SKM-1 treated with dmso at 0.1 percent for 144 hours (cell line): ENCODE measurements at regions not wholly inside any gene's neighbourhood (a gene's known extent, or its start where the extent isn't known, plus 50 kb on each side); places are given as distances from the start of the nearest gene placed in this dataset.

ENCODE experiments used
- DNase-seq: peaks from one replicate; lab custom pipeline; 2025; ENCODE audit not compliant: unreplicated experiment; lab: John Stamatoyannopoulos, UW

DNA sequence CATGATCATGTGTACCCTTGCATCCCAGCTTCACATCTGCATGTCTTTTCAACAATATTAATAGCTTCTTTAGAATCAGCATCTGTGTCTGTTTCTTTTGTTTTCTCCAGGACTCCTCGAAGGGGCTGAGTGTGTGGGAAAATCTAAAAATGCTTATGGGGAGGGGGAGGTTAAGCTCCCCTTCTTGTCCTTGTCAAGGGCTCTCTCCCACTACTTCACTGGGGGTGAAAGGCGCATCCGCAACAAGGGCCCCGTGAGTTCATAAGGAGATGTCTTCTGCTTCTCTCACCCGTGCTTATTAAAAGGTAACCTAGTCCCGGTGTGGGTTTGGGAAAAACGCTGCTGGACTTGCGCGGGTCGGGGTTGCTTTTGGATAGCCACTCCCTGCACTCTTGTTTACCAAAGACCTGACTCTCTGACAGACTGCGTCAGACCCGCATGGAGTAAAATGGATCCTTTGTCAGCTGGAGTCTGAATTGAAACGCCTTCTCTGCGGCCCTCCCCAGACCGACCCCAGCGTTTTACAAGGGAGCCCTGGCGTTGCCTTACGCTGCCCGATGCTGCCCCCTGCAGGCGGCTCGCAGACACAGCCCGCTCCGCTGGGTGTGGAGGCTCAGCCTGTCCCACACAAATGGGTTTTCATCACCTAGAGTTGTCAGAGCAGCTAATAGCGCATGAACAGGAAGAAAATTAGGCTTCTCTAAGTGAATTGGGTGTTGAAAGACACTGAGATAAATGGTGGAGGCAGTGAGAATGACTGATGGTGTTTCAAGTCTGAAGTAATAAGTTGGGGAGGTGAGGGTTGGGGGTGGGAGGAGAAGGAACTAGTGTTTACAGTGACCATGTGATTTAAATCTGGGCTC is 53.8 kb downstream of the IER5 start:
- peak; percentile 83 for DNase-seq

DNA sequence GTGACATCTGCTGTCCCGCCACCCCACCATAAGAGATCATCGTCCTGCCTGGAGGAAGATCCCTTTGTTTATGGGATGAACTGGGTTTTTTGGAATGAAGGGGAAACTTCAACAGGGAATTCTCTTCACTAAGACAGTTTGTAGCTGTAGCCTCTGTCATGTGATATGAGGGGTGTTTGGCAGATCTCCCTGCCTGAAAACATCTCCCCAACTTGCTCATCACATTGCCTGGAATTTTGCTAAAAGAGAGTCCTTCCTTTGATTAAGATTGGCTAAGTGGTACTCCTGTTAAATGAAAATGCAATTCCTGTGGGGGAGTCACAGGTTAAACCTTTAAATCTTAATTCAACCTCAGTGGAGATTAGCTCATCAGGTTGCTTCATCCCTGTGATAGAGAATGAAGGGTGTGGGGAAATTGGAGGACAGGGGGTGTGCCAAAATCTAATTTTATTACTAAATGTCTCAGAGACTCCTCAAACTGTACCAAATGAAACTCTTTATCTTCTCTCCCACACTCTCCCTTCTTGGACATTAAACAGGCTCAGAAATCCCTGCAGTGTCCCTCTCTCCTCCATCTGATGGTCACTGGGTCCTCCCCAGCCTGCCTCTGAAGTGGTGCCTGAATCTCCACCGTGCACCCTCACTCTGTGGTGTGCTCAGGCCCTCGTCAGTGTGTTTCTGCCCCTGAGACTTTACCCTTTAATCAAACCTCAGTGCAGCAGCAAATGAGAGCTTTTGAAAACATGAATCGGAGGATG is 54.8 kb downstream of the IER5 start:
- no peak for DNase-seq

DNA sequence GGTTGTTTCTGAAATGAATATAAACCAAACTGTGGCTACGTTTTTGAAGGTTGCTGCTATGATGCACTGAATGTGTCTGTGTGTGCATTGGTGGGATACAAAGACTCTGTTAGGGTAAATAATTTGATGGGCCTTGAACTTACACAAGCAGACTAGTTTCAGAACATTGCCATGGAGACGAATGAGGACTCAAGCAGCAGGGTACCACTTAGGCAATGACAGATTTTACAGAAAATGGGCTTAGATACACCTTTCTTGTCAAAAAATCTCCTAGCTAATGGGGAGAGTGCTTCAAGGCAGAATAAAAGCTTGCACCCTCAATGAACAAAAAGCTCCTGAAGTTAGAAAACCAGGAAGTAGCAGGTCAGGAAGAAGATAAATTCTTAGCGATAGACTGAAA is 55.7 kb downstream of the IER5 start:
- DNase-seq: no peak

DNA sequence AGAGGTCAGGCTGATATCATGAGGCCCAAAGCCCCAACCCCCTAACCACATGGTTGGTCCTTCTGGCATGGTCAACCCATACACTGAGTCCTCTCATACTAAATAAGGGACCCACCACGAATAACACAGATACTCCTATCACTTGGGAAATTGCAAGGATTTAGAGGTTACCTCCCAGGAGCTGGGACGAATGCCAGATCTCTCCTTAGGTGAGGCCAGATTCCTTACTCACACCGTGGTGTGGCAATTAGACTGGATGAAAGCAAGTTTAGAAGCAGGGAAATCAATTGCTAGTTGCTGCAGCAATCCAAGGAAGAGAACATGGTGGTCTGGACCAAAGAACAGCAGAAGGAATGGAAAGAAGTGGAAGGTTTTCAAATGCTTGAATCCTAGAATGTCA is 60.1 kb downstream of the IER5 start:
- DNase-seq: no peak

DNA sequence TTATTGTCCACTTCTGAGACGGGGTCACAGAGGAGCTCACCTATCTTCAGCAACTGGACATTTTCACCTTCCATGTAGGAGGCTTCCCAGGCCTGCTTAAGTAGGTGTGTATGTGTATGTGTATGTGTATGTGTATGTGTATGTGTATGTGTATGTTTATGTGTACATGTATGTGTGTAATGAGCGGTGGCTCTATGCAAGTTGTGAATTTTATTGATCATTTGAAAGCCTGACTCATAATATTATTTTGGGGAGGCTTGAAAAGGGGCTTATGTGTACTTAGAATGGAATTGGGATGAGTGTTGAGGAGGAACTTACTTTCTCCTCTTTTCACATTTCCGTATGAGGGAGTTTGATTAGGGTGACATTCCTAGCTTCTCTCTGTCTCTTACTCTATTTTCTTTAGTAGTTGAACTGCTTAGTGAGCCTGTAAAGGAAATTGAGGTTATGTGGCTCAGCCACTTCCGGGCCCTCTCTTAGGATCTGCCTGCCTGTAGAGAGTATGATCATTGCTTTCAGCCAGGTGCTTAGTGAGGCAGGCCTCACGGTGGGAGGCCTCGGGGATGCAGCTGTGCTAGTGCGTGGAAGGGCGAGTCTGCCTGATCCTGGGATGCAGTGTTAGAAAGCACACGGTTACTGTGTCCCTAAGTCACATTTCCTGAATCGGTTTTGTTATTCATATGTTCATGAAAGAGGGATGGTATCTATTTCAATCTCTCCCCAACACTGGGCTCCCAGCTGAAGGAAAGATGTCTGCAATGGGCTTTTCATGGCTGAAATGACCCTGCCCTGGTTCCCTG is 61.0 kb downstream of the IER5 start:
- DNase-seq: peak; percentile 61

DNA sequence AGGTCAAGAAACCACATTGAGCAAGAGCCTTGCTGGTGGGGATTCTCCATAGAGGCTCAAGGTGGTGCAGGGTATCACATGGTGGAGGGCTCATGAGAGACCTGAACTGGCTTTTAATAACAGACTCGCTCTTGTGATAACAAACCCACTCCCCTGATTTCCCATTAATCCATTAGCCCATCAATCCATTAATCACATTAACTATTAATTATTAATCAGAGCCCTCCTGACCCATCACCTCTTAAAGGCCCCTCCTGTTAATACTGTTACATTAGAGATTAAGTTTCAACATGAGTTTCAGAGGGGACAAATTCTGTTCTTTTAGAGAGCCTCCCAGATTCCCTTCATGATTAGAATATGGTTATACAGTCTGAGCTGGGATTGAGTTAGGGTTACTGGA is 61.8 kb downstream of the IER5 start:
- no peak for DNase-seq

DNA sequence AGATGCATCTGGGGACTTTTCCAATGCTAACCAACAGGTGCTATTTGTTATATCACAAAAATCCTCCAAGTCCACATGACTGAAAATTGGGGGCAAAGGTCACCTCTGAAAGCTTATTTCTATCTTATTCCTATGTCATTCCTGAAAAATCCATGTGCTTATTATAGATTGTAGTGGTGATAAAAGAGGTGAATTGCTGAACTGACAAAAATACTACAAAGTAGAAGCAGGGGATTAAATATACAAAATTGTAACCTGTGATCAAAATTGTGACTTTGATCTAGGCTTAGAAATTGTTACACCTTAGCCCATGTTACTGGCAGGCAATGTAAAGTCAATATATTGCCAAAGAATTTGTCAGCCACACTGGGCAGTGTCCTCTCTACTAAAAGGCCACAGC is 62.3 kb downstream of the IER5 start:
- DNase-seq: no peak

DNA sequence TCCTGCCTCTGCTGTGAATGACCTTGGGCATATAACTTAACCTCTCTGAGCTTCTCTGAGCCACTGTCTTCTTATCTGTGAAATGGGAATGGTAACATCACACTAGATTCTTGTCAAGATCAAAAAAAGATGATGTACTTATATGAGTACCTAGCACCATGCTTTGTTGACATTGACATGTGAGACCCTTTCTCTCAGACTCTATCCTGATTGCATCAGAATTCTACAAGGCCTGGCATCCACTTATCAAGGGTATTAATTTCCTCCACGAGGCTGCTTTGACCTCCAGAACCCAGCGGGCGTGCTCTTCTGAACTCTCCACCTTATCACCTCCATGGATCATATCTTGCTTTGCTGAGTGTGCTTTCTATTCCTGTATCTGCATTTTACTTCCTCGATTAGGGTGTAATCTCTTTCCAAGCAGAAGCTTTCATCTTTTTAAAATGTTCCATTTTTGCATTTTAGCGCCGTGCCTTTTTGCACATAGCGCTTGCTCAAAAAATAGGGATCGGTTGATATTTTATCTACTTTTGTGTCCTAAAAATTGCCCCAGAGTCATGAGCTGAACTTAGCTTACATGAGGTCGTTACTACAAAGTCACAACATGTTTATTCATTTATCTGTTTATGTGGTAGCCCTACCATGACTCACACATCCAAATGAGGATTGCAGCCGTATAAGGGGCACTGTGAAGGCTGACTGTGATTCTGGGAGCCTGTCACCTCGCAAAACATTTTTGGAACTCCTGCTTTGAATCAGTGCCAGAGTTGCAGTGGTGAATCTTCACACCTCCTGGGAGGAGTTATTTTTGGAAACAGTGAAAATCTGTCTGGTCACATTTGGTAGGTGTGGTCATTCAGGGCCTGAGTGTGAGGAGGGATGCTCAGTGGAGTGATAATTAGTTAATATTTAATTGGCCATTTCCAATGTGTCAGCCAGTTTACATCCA is 63.2 kb downstream of the IER5 start:
- DNase-seq: no peak

DNA sequence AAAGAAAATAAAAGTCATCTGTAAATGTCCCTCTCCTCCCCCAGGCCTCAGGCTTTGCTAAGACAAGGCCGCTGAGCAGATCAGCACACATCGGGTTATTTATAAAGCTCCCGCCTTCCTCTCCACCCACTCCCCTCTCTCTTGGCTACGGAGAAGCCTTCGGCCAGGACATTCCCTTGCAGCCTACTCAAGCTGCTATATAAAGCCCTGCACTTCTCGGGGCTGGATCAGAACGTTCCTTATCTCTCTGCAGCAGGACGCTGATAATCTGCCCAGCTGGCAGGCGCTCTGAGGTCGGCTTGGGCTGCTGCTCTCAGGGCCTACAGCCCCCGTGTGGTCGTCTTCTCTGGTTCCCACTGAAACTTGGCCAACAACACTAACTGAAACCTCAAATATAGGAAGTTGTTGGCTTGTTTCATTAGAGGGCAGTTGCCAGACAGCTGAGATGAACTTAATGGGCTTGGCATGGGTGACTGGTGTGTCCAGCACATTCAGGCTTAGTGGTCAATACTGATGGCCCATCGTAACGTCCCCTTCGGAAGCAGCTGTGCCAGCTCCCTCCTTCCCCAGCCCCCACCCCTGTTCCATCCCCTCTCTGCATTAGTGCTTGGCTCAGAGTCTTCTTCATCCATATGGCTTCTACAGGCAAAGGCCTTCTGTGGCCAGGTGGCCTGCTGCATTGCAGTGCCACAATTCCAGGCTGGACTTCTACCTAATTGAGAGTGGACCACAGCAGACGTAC is 64.6 kb downstream of the IER5 start:
- peak; percentile 91 for DNase-seq

DNA sequence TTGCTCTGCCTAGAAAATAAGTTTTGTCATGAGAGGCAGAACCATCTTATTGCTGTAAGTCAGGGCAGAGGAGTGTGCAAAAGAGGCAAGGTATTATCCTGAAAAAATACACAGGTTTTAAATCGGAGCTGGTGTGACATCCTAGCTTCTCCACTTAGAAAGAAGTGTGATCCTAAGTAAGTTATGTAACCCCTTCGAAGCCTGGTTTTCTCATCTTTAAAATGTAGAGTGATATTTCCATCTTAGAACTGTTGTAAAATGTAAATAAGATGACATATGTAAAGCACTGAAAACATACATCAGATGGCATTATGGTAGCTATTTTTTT is 65.1 kb downstream of the IER5 start:
- no peak for DNase-seq

DNA sequence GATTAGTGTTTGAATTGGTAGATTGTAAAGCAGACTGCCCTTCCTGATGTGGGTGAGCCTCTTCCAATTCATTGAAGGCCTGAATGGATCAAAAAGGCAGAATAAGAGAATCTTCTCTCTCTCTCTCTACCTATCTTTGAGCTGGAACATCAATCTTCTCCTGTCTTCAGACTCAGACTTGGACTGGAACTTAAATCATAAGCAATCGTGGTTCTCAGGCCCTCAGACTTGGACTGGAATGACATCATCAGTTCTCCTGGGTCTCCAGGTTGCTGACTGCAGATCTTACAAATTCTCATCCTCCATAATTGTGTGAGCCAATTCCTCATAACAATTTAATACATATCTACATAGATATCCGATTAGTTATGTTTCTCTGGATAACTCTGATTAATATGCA is 66.8 kb downstream of the IER5 start:
- no peak for DNase-seq

DNA sequence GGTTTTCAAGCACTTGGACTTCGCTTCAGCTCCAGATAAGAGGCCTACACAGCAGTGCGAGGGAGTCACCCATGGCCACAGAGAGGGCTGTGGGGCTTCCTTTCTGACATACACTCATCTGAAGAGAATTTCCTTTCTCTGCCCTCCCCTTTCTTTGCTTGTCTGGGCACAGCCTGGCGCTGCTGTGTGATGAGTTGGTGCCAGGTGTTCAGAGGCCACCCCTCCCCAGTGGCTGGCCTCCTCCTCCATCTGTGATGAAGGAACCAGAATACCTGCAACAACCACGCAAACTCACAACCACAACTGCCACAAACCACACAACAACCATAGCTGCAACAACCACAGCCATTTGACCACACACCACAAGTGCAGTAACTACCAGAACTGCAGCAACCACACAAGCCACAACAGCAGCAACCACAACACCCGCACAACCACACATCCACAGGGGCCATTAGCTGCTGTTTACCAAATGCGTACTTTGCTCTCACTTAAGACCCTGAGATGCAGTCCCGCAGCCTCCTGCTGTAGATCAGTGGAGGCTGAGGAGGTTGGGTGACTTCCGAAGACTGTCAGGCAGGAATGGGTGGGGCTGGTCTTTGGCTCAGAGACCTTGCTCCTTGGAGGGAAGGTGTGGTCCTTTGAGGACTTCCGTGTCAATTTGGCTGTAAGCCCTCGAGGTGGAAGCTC is 71.1 kb downstream of the IER5 start:
- DNase-seq: no peak

DNA sequence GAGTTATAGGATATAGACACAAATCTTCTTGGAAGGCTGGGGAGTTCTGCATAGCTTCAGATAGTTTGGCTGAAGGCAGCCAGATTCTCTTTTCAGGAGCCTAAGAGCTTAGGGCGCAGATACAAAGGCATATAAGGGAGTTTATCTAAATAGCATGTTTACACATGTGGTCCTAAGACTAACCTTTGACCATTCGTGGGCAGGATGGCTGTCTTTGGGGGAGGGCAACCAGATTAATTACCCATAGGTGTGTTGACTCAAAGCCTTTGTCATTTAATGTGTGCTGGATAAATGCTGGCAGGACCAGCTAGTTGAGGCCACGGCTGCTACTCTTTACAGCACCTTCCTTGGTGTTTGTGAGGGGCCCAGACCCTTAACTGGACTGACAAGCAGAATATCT is 71.8 kb downstream of the IER5 start:
- no peak for DNase-seq

DNA sequence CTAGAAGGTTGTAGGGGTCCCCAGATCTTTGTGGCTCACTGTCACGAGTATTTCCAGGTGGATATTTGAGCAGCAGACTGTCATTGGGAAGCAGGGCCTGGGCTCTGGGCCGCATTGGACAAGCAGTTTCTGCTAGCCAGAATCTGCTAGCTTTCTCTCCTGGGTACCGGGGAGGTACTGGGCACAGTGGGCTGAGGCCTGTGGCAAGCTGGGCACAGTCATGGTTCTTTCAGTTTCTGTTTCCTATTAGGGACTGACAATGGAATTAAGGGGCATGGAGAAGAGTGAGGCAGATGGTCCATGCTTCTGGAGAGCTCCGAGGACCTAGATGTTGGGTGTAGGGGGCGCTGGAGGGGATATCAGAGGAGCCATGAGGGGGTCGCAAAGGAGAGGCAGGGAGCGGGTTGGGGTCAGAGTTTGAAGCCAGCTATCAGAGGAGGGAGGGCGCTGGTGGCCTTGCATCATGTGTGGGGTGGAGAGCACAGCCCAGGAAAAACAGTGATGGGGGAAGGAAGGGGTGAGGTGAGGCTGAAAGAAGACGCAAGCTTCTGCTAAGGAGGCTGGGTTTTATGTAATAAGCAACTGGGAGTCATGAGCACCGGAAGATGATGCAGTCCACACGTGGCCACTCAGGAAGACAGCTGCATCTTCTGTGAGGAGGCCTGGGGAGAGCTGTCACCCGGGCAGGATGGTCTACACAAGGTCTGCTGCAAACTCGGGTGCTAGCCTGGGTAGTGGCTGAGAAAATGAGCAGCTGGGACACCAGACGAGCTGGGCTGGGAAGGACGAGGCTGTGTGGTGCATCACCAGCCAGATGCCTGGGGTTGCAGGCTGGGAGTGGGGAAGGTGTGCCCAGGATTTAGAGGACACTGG is 72.7 kb downstream of the IER5 start:
- no peak for DNase-seq

DNA sequence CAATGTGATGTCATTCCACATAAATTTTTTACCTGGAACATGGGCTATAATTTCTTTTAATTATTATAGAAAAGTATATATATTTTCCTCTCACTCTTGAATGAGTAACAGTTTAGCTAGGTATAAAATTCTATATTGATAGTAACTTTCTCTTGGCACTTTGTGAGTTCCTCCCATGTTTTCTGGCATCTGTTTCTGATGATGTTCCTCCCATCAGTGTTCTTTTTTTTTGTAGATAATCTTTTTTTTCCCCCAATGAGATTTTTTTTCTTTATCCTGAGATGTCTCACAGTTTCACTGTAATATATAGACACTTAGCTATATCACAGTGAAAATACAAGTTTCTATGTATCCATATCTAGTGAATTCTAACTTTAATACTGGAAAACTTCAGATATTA is 75.2 kb downstream of the IER5 start:
- no peak for DNase-seq

DNA sequence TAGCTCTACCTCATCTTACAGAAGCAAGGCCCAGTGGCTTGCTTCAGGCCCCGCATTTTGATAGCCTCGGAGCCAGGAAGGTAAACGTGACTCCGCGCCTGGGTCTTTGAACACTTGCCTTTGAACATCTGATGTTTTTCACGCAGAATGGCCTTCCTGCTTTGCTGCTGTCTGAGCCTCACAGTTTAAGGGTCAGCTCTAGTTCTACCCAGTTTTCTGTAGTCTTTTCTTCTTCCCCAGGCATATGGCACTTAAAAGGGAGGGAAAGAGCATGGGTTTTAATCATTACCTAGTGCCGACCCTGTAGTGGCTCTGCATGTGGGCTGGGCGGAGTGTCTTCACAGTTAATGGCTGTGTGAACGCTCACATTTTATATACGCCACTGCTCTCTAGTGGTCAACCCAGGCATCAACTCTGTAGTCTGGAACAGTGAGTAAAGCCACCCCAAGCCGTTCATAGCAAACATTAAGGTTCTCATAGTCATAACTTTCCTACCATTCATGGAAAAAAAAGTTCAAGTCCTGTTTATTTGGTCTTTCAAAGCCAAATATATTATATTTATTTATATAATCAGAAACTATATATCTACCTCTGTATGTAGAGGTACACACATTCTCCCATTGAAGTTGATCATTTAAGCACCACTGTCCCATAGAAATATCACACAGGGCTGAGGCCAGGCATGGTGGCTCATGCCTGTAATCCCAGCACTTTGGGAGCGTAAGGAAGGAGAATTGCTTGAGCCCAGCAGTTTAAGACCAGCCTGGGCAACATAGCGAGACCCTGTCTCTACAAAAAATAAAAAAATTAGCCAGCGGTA is 78.1 kb downstream of the IER5 start:
- DNase-seq: peak; percentile 81

DNA sequence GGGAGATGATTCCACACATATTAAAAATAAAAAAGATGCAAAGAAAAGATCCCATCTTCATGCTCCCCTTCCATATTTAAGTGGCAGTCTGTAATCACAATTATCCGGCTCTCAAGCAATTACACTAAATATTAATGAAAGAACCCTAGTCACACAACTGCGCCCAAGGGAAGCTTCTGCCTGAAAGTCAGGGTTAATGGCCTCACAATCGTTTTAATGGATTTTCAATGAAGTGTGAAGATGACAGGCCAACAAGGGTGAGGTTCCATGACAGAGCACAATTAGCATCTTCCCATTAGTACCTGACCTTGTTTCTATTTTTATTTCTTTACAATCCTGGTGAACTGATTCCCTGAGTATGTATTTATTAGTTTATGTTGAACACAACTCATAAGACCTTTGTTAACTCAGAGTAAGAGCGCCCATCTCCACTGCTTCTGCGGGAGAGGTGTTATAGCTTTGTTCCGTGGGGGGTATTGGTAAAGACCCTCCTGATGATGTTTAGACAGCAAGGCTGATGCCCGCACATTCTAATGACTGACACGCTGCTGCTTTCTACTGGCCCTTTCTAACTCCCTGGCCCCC is 80.9 kb downstream of the IER5 start:
- no peak for DNase-seq
